Midbrain (tissue), 1 donor: ENCODE measurements at regions not wholly inside any gene's neighbourhood (a gene's known extent, or its start where the extent isn't known, plus 50 kb on each side); places are given as distances from the start of the nearest gene placed in this dataset.

Experiments used
- DNase-seq: peaks from one replicate; lab custom pipeline; 2025; lab: John Stamatoyannopoulos, UW

GRCh38 chr4:179584101-179584500, 2141.9 kb upstream of the AGA start:
- no peak for DNase-seq

- no peak for DNase-seq
Observed at GRCh38 chr4:179585761-179586160, 2143.5 kb upstream of the AGA start.

- DNase-seq, result no peak
Observed at GRCh38 chr4:179586460-179586859, 2144.2 kb upstream of the AGA start.

- DNase-seq, result no peak
Observed at GRCh38 chr4:179595671-179596410, 2153.6 kb upstream of the AGA start.

- DNase-seq, result no peak
Observed at GRCh38 chr4:179596621-179597020, 2154.4 kb upstream of the AGA start.

GRCh38 chr4:179597301-179597700, 2155.1 kb upstream of the AGA start:
- DNase-seq, result no peak

- DNase-seq, result no peak
Observed at GRCh38 chr4:179601671-179602070, 2159.4 kb upstream of the AGA start.

GRCh38 chr4:179605196-179605595, 2163.0 kb upstream of the AGA start:
- DNase-seq, result no peak

- no peak for DNase-seq
Observed at GRCh38 chr4:179607003-179607402, 2164.8 kb upstream of the AGA start.

- DNase-seq, result no peak
Observed at GRCh38 chr4:179615704-179616103, 2173.5 kb upstream of the AGA start.

- no peak for DNase-seq
Observed at GRCh38 chr4:179618966-179619365, 2176.7 kb upstream of the AGA start.

- no peak for DNase-seq
Observed at GRCh38 chr4:179624768-179625181, 2182.5 kb upstream of the AGA start.

GRCh38 chr4:179625406-179625805, 2183.2 kb upstream of the AGA start:
- DNase-seq, result no peak

- no peak for DNase-seq
Observed at GRCh38 chr4:179626687-179627086, 2184.4 kb upstream of the AGA start.

- DNase-seq, result no peak
Observed at GRCh38 chr4:179631321-179631720, 2189.1 kb upstream of the AGA start.

- DNase-seq, result no peak
Observed at GRCh38 chr4:179634862-179635261, 2192.6 kb upstream of the AGA start.

GRCh38 chr4:179662522-179662921, 2220.3 kb upstream of the AGA start:
- DNase-seq, result no peak

- no peak for DNase-seq
Observed at GRCh38 chr4:179663641-179664429, 2221.6 kb upstream of the AGA start.

GRCh38 chr4:179664430-179665027, 2222.3 kb upstream of the AGA start:
- DNase-seq, result no peak

GRCh38 chr4:179666226-179666625, 2224.0 kb upstream of the AGA start:
- DNase-seq, result no peak

GRCh38 chr4:179671609-179672008, 2229.4 kb upstream of the AGA start:
- DNase-seq, result no peak

- DNase-seq, result no peak
Observed at GRCh38 chr4:179678093-179678814, 2236.0 kb upstream of the AGA start.
